Panc1 (cell line): ENCODE measurements at regions not wholly inside any gene's neighbourhood (a gene's known extent, or its start where the extent isn't known, plus 50 kb on each side); places are given as distances from the start of the nearest gene placed in this dataset.

Source experiments
- ATAC-seq: fragments of 200-7000 bp; cut with Tn5 transposase; 2 replicates; pipeline ENCODE4 v1.9.1; 2020; ENCODE audit warnings: mild to moderate bottlenecking, moderate library complexity
- BruUV-seq: library from RNA; stranded (reverse); fragments of 400-500 nt; replicated peaks from 2 replicates; lab custom pipeline; 2021; lab: Mats Ljungman, UMichigan
- CTCF ChIA-PET: fragments of 300-600 bp; sonication (Branson Sonifier 250); formaldehyde crosslinking; loops from one replicate; lab custom pipeline; 2022; ENCODE audit warnings: antibody characterized with exemption; lab: Charles Lee
- POLR2A ChIA-PET: fragments of 300-600 bp; sonication (Branson Sonifier 250); formaldehyde crosslinking; loops from one replicate; lab custom pipeline; 2022; ENCODE audit warnings: antibody characterized with exemption; lab: Charles Lee
- DNase-seq: peaks from one replicate; pipeline ENCODE4 v3.0.0-alpha.2; 2010; ENCODE audit warnings: low read depth, low spot score
- H3K27ac ChIP-seq: 2 replicates; pipeline ENCODE4 v1.5.1; 2011; ENCODE audit warnings: mild to moderate bottlenecking, low read length, inconsistent platforms
- H3K27me3 ChIP-seq: fragments of 200-500 bp; sonication (Bioruptor generic); 2 replicates; pipeline ENCODE4 v1.6.0; 2014; ENCODE audit warnings: low read length, inconsistent platforms; ENCODE audit not compliant: control insufficient read depth, insufficient read depth
- H3K36me3 ChIP-seq: fragments of 200-500 bp; sonication (Bioruptor generic); 2 replicates; pipeline ENCODE4 v1.5.1; 2014; ENCODE audit warnings: inconsistent platforms, mild to moderate bottlenecking, low read length, moderate library complexity; ENCODE audit not compliant: control insufficient read depth, insufficient read depth
- H3K4me1 ChIP-seq: 2 replicates; pipeline ENCODE4 v1.5.1; 2011; ENCODE audit warnings: inconsistent platforms, mild to moderate bottlenecking, low read length, moderate library complexity; ENCODE audit not compliant: control insufficient read depth, insufficient read depth
- H3K4me3 ChIP-seq, 2 experiments: 2 replicates each; pipeline ENCODE4 v1.5.1; 2011 to 2012; ENCODE audit warnings: low read depth in 2 of 2, low read length in 2 of 2, mild to moderate bottlenecking in 2 of 2, inconsistent platforms in 1 of 2, moderate library complexity in 1 of 2
- H3K9me3 ChIP-seq: fragments of 200-500 bp; sonication (Bioruptor generic); 2 replicates; pipeline ENCODE4 v1.5.1; 2014; ENCODE audit warnings: low read depth, mild to moderate bottlenecking, inconsistent platforms, low read length, moderate library complexity; ENCODE audit not compliant: control insufficient read depth, insufficient read depth
- CTCF ChIP-seq: fragments of 450-650 bp; IDR thresholded peaks from 2 replicates; pipeline ENCODE4 v1.5.1; 2017; ENCODE audit warnings: mild to moderate bottlenecking
- POLR2AphosphoS5 ChIP-seq: IDR thresholded peaks from 2 replicates; pipeline ENCODE4 v1.6.1; 2012; ENCODE audit warnings: mild to moderate bottlenecking, low read depth, low read length, moderate library complexity
- REST ChIP-seq, 2 experiments: IDR thresholded peaks; 2 replicates each; pipeline ENCODE4 v1.6.1; 2011 to 2012; ENCODE audit warnings: low read depth in 2 of 2, control low read depth in 1 of 2, low read length in 1 of 2, mild to moderate bottlenecking in 1 of 2, moderate library complexity in 1 of 2; ENCODE audit not compliant: insufficient read depth in 1 of 2
- SIN3A ChIP-seq: IDR thresholded peaks from 2 replicates; pipeline ENCODE4 v1.6.1; 2012; ENCODE audit warnings: low read depth, mild to moderate bottlenecking, low read length, moderate library complexity, borderline replicate concordance; ENCODE audit not compliant: insufficient read depth
- TCF7L2 ChIP-seq: IDR thresholded peaks from 2 replicates; pipeline ENCODE4 v1.6.1; 2011; ENCODE audit warnings: mild to moderate bottlenecking, low read depth, low read length, inconsistent platforms
- in situ Hi-C: cut with HindIII; loops from 2 replicates; pipeline ENCODE4 v1.10.0; 2016; ENCODE audit warnings: low sequenced_read_pairs, low pct_unique_long_range_greater_than_20kb
- intact Hi-C: fragments of 100-400 bp; cut with micrococcal nuclease; formaldehyde crosslinking; loops from one replicate; pipeline ENCODE4 v1.10.0; 2022; ENCODE audit not compliant: unreplicated experiment

- CTCF ChIA-PET, result no interaction called here
- intact Hi-C loops, result no loop called here
- no peak for TF ChIP-seq POLR2AphosphoS5
- TF ChIP-seq TCF7L2, result no peak
- TF ChIP-seq REST (IDR thresholded peaks at IDR 0.05; ENCODE audit: insufficient read depth in 1 of 2, low read depth in 2 of 2, low read length in 1 of 2), result no peak
- TF ChIP-seq CTCF, result no peak
- no peak for TF ChIP-seq SIN3A
- Histone ChIP-seq H3K27me3 (no peaks in the 10 kb centered on the region), H3K9me3 (peaks cover 40% of the 10 kb centered on the region), H3K36me3 (no peaks in the 10 kb centered on the region), H3K27ac (no peak overlapping the region), H3K4me3 (no peak overlapping the region), H3K4me1 (no peaks in the 10 kb centered on the region)
- in situ Hi-C loops, result no loop called here
- POLR2A ChIA-PET, result no interaction called here
- ATAC-seq (no peak), DNase-seq (no peak)
- no TSS peak for BruUV-seq
Measured at GRCh38 chrX:115909017-115909416, 261.5 kb upstream of the AGTR2 start.

GRCh38 chrX:115911967-115912366, 258.6 kb upstream of the AGTR2 start:
- ChIA-PET CTCF (no interaction called here), POLR2A (interaction anchor here (0.7 kb wide), 1 partner anchor 413 kb away, joined by 4 read pairs; no protein-coding TSS in a partner anchor)
- ATAC-seq, result no peak

More at GRCh38 chrX:115911967-115912366, 258.6 kb upstream of the AGTR2 start:
- H3K4me1 ChIP-seq, result no peaks in the 10 kb centered on the region
- H3K36me3 ChIP-seq, result no peaks in the 10 kb centered on the region
- no peak for TF ChIP-seq REST (IDR thresholded peaks at IDR 0.05; ENCODE audit: insufficient read depth in 1 of 2, low read depth in 2 of 2, low read length in 1 of 2)
- no peak for TF ChIP-seq SIN3A
- no peak for TF ChIP-seq TCF7L2
- no peak for TF ChIP-seq CTCF
- no peak for TF ChIP-seq POLR2AphosphoS5
- H3K4me3 ChIP-seq, result no peak overlapping the region
- BruUV-seq, result no TSS peak
- no peak for DNase-seq
- H3K27ac ChIP-seq, result no peak overlapping the region
- H3K27me3 ChIP-seq, result no peaks in the 10 kb centered on the region
- intact Hi-C loops, result no loop called here
- peaks cover 42% of the 10 kb centered on the region for H3K9me3 ChIP-seq
- in situ Hi-C loops, result no loop called here
